ENCODE measurements at regions not wholly inside any gene's neighbourhood (a gene's known extent, or its start where the extent isn't known, plus 50 kb on each side); places are given as distances from the start of the nearest gene placed in this dataset.

GRCh38 chr2:16318474-16319195 lies 347.0 kb downstream of the CYRIA start:
- no peak for TF ChIP-seq MXI1 (conservative IDR thresholded peaks at IDR 0.05; ENCODE audit: poor library complexity, severe bottlenecking)
- TF ChIP-seq EZH2 (IDR thresholded peaks at IDR 0.05; ENCODE audit: borderline replicate concordance, insufficient read depth, low read length, poor library complexity, severe bottlenecking): no peak
- no peak for TF ChIP-seq REST (IDR thresholded peaks at IDR 0.05; ENCODE audit: borderline replicate concordance)
- TF ChIP-seq POLR2AphosphoS5 (IDR thresholded peaks at IDR 0.05): no peak
- no peak for TF ChIP-seq RAD21 (conservative IDR thresholded peaks at IDR 0.05)
- no peak for TF ChIP-seq SMC3 (conservative IDR thresholded peaks at IDR 0.05; ENCODE audit: poor library complexity)
- no peak for TF ChIP-seq CTCF (IDR thresholded peaks at IDR 0.05; ENCODE audit: poor library complexity, severe bottlenecking)
- TF ChIP-seq EP300 (conservative IDR thresholded peaks at IDR 0.05; ENCODE audit: poor library complexity, severe bottlenecking): no peak
- no peak for TF ChIP-seq TAF1 (IDR thresholded peaks at IDR 0.05; ENCODE audit: low read depth)
- no peaks in the 10 kb centered on the region for H3K9me3 ChIP-seq (ENCODE audit: low read length)
- H3K9ac ChIP-seq (ENCODE audit: low read length): no peak overlapping the region
- H3K4me3 ChIP-seq (ENCODE audit: low read length): no peak overlapping the region
- no peaks in the 10 kb centered on the region for H3F3A ChIP-seq (ENCODE audit: insufficient read depth, low read length, poor library complexity, severe bottlenecking)
- no peaks in the 10 kb centered on the region for H3K79me2 ChIP-seq (replicated peaks; ENCODE audit: insufficient read depth, low read length)
- no peaks in the 10 kb centered on the region for H4K20me1 ChIP-seq (ENCODE audit: insufficient read depth)
- H3K9me2 ChIP-seq (ENCODE audit: insufficient read depth, low read length): no peaks in the 10 kb centered on the region
- no peak overlapping the region for H2AFZ ChIP-seq (ENCODE audit: low read depth, low read length)
- no peaks in the 10 kb centered on the region for H3K27me3 ChIP-seq (ENCODE audit: insufficient read depth, low read depth, low read length)
- no peak overlapping the region for H3K27ac ChIP-seq (ENCODE audit: low read length)
- H3K4me2 ChIP-seq (ENCODE audit: low read length): no peak overlapping the region
- no peaks in the 10 kb centered on the region for H3K36me3 ChIP-seq (ENCODE audit: insufficient read depth, low read length)

- Histone ChIP-seq H3K36me3 (ENCODE audit: insufficient read depth, low read length) (no peaks in the 10 kb centered on the region), H3K79me2 (replicated peaks; ENCODE audit: insufficient read depth, low read length) (no peaks in the 10 kb centered on the region), H2AFZ (ENCODE audit: low read depth, low read length) (no peak overlapping the region), H3K27me3 (ENCODE audit: insufficient read depth, low read depth, low read length) (no peaks in the 10 kb centered on the region), H3K9me2 (ENCODE audit: insufficient read depth, low read length) (no peaks in the 10 kb centered on the region), H3K4me2 (ENCODE audit: low read length) (no peak overlapping the region), H4K20me1 (ENCODE audit: insufficient read depth) (no peaks in the 10 kb centered on the region), H3K4me3 (ENCODE audit: low read length) (no peak overlapping the region), H3K27ac (ENCODE audit: low read length) (no peak overlapping the region), H3K9me3 (ENCODE audit: low read length) (no peaks in the 10 kb centered on the region), H3F3A (ENCODE audit: insufficient read depth, low read length, poor library complexity, severe bottlenecking) (no peaks in the 10 kb centered on the region), H3K9ac (ENCODE audit: low read length) (no peak overlapping the region)
- TF ChIP-seq RAD21 (conservative IDR thresholded peaks at IDR 0.05) (no peak), MXI1 (conservative IDR thresholded peaks at IDR 0.05; ENCODE audit: poor library complexity, severe bottlenecking) (no peak), EP300 (conservative IDR thresholded peaks at IDR 0.05; ENCODE audit: poor library complexity, severe bottlenecking) (no peak), EZH2 (IDR thresholded peaks at IDR 0.05; ENCODE audit: borderline replicate concordance, insufficient read depth, low read length, poor library complexity, severe bottlenecking) (no peak), SMC3 (conservative IDR thresholded peaks at IDR 0.05; ENCODE audit: poor library complexity) (no peak), CTCF (IDR thresholded peaks at IDR 0.05; ENCODE audit: poor library complexity, severe bottlenecking) (no peak), TAF1 (IDR thresholded peaks at IDR 0.05; ENCODE audit: low read depth) (no peak), POLR2AphosphoS5 (IDR thresholded peaks at IDR 0.05) (no peak), REST (IDR thresholded peaks at IDR 0.05; ENCODE audit: borderline replicate concordance) (no peak)
These were observed 347.6 kb downstream of the CYRIA start for GRCh38 chr2:16318051-16318450.
